HG03097 (cell line): ENCODE measurements at regions not wholly inside any gene's neighbourhood (a gene's known extent, or its start where the extent isn't known, plus 50 kb on each side); places are given as distances from the start of the nearest gene placed in this dataset.
"Not testable (repeated sequence)": the region's sequence is repeated elsewhere in the genome, so short reads cannot be mapped to it uniquely, and the experiment has no call there.

Experiments
- ATAC-seq: cut with Tn5 transposase; IDR thresholded peaks from one replicate; pipeline ENCODE4 v1.9.1; 2021; ENCODE audit not compliant: unreplicated experiment, low FRiP score

DNA sequence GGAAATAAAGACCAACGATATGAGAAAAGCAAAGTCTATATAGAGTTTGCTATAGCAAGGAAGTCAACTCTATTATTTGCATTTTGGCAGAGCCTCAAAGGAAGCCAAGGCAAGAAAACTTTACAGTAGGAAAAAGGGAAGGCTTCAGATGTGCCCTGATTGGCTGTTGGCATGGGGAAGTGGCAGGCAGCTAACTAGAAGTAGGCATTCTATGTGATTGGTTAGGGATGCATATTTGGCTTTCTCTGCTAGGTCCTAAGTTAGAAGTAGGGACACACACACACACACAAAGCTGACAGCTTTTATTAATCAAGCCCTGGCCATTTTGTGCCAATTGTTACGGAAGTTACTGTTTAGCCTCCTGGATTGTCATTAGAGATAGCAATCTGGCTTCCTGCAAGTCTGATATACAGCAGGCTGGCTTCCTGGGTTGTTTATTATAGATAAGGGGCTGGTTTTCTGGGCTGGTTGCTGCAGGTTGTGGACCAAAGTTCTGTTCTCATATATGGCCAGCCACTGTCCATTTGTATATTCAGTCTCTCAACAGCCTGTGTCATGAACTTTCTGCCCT is 308.1 kb upstream of the GRAMD2B start:
- no peak for ATAC-seq

DNA sequence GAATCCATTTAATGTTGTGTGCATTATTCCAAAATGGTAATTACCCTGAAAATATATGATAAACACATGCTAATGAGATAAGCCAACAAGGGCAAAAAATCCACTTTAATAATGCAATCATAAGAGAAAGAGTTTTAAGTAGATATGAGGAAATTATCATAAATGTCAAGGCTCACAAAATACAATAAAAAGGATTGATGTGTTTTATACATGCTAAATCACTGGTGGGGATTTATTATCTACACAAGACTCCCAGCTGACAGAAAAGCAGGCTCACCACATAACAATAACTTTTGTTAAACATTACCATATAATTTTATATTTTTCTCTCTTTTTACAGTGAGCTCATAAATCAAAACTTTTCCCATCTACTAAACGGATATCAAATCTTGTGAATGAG is 306.2 kb upstream of the GRAMD2B start:
- no peak for ATAC-seq

DNA sequence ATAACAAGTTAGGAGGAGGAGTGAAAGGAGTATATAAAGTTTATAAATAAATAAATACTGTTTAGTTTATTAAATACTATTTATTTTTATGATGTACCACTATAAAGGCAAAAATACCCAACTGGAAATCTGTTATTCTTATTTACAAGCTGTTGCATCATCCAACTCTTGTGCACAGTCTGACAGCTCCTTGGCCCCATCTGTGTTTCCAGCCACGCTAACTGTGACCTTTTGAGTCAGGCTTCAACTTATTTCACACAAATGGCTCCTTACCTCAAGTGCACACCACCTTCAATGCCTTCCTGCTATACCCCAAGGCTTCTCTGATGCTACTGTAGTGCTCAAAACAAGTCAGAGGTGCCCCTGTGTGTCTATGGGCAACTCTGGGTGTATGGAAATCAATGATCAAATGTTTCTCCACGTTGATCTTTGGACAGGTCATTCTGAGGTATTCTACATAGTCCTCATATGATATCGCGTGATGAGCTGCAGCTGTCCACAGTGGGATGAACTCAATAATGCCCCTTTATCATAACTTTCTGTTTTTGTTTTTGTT is 303.2 kb upstream of the GRAMD2B start:
- no peak for ATAC-seq

DNA sequence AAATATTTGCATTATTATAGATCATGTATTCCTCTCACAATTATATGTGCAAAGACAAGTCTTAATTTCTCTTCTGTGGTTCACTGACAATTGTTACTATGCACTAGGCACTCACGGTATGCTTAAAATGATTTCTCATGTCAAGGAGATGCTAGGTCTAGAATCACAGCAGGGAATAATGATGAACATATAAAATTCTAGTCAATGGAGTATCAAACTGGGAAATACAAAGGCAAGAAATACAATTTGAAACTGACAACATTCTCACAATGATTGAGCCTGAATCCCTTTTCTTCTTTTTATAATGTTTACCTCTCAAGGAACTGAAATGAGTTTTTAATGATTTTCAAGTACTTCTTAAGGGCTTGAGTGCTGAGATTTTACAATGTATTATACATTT is 302.3 kb upstream of the GRAMD2B start:
- ATAC-seq = no peak

DNA sequence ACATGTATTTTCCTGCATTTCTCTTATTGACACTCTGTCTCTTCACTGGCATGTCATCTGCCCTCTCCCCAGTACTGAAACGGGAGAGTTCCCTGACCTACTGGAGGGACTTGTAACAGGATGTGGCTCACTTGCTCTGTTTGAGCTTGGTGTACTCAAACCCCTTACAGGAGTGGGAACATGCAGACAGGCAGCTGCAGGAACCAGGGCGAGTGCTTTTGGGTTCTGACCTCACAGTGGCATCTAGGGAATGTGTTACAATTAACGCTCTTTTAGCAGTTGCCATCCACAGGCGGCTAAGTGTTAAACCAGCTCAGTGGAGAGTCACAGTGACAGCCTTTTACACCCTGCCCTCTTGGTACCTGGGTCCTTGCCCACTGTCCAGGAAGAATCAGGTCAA is 300.3 kb upstream of the GRAMD2B start:
- no peak for ATAC-seq

DNA sequence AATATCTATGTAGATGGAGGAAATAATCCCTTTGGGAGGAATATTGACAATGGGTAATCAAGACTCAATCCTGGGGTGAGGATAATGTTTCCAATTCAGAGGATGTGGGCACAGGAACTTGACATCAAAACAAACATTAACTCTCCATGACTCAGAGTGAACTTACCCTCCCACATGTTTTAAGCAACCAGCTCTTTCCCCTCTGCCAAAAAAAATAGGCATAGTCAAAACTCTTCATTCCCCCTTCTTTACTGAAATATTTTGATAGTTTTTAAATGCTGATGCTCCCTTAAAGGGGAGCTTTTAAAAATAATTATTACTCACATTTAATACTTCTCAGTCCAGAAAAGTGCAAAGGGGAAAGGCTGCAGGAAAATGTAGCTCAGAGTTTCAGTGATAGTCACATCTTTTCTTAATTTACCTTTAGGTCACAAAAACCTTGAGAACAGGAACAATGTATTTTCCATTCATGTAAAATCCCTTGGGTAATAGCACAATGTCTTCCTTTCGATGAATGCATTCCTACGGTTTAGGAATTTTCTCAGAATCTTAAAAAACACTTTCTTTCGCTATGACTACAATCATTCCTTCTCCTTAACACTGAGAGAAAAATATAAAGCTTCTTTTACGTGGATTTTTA is 298.4 kb upstream of the GRAMD2B start:
- ATAC-seq = peak; percentile 58

DNA sequence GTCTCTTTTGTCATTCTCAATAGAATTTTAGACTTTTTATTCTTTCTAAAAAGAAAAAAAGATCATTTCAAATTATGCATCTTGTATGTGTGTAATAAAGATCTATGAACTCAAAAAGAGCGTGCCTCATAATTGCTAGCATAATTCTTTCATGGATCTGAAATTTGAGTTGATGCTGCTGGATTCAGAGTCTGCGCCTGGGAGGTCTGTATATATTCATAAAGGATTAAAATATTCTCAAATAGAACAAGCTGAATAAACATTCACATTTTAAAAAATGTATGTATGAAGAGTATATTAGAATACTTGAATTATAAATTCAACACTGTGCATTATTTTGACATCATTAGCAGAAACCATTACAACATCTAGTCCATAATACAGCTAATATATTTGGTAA is 297.8 kb upstream of the GRAMD2B start:
- ATAC-seq = no peak

DNA sequence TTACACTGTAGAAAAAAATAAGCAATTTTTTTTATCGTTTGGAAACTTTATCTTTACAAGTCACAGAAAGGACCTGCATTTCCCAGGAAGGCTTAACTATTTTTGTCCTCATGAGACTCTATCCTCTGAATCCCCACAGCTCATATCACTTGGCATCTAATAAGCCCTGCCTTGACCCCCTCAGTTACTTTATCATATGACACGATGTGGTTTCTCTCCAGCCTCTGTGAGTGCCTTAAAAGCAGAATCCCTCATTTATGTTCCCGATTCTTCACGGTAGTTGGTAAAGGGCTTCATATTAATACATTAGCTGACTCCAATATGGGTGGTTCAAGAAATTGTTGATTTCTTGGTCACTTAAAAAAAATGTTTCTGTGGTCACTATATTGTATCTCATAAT is 296.6 kb upstream of the GRAMD2B start:
- no peak for ATAC-seq

DNA sequence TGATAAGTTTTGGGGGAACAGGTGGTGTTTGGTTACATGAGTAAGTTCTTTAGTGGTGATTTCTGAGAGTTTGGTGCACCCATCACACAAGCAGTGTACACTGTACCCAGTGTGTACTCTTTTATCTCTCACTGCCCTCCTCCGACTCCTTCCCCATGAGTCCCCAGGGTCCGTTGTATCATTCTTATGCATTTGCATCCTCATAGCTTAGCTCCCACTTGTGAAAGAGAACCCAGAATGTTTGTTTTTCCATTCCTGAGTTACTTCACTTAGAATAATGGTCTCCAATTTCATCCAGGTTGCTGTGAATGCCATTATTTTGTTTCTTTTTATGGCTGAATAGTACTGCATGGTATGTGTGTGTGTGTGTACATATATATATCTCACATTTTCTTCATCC is 295.8 kb upstream of the GRAMD2B start:
- ATAC-seq = not testable (repeated sequence)

DNA sequence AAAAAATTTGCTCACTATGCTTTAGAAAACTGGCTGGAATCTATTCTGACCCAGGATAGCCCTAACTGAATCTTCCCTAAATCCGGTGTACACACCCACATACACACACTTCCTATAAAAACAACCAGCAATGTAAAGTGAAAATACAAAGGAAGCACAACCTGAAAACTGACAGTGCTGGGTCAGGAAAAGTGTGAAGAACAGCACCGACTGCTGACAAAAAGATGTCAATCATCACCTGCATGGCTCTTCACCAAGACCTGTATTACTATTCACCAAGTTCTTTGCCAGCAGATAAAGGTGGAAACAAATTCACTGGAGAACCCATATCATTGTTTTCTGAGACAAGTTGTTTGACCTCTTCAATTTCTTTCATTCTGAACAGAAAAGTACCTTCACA is 293.8 kb upstream of the GRAMD2B start:
- no peak for ATAC-seq

DNA sequence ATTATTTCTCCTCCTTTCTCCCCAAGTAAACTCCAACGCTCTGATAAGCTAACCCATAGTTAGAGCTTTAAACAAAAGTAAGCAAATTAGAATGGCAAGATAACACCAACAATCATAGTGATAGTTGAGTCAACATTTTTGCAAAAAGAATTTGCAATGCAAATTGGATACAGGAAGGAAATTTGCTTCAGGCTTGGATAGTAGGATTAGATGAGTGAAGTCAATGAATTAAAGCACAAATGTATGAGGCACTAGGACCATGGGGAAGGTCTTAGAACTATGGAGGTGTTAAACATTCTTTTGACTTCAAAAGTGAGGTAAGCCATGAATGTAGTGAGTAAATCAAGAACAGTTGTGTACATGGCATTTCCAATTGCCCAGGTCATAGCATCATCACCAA is 289.8 kb upstream of the GRAMD2B start:
- ATAC-seq = no peak

DNA sequence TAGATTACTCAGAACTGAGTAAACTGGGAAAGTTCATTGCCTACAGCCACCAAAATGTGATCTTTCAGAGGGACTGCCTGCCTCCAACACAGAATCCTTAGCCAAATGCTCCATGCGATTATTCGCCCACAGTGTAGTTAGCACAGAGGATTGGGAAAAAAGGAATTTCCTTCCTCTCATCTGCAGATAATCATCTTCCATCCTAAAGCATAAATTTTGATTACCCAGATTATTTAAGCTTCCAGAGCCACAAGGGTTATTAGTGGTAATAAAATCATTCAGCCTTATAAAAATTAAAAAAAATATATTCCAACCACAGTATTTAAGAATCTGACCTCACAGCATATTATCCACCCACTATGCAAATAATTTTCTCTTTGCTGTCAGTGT is 285.3 kb upstream of the GRAMD2B start:
- no peak for ATAC-seq

DNA sequence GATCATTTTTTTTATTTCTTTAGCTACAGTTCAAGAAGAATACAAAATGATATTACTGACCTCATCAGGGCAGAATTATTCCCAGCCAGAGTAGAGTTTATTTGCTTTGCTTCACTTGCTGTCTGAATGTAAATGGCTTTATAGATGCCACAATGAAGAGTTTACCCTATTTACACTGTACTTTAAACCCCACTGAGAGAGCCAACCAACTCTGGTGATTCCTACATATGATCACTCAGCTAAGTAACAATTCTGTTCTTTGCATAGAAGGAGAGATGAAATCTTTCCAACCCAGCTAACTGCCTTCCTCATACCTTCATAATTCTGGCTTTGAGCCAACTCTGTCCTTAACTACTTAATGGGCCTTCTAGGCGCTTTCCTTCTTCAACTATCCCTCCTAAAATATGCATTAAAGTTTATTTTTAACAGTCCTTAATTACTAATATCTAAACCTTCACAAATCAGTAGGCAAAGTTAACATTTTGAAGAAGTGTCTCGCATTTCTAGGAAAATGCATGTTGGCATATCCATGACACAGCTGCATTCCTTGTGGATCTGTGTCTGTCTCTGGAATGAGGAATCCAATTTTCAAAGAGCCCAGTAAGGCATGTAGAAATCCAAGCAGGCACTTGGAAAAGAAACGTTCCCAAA is 284.8 kb upstream of the GRAMD2B start:
- ATAC-seq = no peak

DNA sequence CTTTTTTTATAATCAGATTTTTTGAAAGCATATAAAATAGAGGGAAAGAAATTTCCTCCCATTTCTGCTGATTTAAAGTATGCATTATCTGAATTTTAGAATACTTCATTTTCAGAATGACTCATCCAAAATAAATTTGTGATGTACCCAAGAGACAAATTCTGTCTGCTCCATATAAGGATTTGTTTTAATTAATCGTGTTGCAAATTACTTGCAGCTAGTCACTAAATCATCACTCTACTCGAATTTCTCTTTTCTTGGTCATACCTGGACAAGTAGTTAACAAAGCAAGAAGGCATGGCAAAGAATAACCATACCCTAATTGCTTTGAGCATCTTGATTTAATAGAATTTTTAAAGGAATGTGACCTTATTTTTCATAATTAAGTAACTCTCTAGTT is 284.1 kb upstream of the GRAMD2B start:
- no peak for ATAC-seq

DNA sequence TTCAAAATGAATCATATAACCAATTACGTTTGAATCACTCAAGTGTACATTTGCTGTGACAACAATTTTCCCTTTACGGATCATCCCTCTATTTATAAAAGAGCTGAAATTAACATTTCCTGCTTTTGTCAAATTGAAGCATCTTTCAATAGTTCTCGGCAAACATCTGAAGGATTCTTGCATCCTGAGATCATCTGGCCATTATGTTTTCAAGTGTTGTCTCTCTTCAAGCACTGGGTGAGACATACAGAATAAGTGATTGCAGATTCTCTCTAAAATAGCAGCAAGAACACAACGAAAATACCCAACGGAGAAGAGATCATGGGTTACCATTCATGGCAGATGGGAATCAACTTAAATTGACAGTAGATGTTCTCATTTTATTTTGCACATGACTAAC is 283.4 kb upstream of the GRAMD2B start:
- ATAC-seq = no peak

DNA sequence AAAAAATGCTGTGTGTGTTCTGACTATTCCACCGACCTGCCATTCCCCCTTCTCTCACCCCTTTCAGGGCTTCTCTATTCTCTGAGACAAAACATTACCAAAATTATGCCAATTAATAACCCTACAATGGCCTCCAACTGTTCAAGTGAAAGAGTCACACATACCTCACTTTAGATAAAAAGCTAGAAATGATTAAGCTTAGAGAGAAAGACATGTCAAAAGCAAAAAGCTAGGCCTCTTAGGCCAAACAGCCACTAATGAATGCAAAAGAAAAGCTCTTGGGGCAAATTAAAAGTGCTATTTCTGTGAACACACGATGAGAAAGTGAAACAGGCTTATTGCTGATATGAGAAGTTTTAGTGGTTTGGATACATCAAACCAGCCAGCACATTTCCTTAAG is 279.6 kb upstream of the GRAMD2B start:
- ATAC-seq = peak; percentile 76

DNA sequence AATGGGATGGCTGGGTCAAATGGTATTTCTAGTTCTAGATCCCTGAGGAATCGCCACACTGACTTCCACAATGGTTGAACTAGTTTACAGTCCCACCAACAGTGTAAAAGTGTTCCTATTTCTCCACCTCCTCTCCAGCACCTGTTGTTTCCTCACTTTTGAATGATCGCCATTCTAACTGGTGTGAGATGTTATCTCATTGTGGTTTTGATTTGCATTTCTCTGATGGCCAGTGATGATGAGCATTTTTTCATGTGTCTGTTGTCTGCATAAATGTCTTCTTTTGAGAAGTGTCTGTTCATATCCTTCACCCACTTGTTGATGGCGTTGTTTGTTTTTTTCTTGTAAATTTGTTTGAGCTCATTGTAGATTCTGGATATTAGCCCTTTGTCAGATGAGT is 272.9 kb upstream of the GRAMD2B start:
- not testable (repeated sequence) for ATAC-seq

DNA sequence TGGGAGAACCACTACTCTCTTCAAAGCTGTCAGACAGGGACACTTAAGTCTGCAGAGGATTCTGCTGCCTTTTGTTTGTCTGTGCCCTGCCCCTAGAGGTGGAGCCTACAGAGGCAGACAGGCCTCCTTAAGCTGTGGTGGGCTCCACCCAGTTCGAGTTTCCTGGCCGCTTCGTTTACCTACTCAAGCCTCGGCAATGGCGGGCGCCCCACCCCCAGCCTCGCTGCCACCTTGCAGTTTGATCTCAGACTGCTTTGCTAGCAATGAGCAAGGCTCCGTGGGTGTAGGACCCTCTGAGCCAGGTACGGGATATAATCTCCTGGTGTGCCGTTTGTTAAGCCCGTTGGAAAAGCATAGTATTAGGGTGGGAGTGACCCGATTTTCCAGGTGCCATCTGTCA is 267.9 kb upstream of the GRAMD2B start:
- not testable (repeated sequence) for ATAC-seq

DNA sequence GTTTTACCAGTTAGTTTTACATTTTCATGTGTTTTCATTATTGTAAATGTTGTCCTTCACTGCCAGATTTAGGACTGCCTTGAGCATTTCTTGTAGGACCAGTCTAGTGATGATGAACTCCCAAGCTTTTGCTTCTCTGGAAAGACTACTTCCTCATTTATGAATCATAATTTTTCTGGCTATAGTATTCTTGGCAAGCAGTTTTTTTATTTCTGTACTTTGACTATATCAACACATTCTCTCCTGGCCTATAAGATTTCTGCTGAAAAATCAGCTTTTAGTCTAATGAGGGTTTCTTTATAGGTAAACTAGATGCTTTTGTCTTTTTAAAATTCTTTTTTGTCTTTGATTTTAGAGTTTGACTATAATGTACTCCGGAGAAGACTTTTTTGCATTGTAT is 256.8 kb upstream of the GRAMD2B start:
- no peak for ATAC-seq

DNA sequence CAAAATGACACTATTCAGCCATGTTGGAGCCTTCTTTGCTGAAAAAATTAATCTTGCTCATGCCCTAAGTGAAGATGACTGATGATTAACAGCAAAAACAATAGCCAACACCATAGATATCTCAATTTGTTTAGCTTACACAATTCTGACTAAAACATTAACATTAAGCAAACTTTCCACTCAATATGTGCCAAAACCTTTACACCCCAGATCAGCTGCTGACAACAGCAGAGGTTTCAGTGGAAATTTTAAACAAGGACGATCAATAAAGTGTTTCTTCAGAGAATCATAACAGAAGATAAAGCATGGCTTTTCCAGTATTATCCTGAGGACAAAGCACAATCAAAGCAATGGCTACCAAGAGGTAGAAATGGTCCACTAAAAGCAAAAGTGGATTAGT is 254.4 kb upstream of the GRAMD2B start:
- ATAC-seq = no peak

DNA sequence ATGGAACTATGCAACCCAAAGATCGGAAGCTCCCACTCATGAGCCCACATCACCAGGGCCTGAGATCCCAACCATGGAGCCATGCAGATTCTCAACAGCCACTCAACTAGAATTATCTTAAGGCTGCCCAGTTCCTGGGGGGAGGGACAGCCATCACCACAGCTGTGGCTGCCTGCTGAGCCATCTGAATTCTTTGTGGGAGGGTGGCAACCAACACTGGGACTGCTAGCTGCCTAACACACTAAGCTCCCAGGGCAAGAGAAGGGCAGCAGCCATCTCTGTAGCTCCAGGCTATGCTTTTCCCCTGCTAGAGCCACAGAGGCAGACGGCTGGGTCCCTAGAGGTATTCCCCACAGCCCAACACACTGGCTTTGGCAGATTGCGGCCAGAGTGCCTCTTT is 251.3 kb upstream of the GRAMD2B start:
- no peak for ATAC-seq

DNA sequence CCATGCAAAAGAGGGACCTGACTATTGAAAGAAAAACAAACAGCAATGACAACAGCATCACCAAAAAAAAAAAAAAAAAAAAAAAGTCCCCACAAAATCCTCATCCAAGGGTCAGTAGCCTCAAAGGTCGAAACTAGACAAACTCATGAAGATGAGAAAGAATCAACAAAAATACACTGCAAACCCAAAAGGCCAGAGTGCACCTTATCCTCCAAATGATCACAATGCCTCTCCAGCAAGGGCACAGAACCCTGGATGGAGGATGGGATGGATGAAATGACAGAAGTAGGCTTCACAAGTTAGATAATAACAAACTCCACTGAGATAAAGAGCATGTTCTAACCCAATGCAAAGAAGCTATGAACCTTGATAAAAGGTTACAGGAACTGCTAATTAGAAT is 250.4 kb upstream of the GRAMD2B start:
- ATAC-seq = no peak
